GM11168 (cell line): ENCODE measurements at regions not wholly inside any gene's neighbourhood (a gene's known extent, or its start where the extent isn't known, plus 50 kb on each side); places are given as distances from the start of the nearest gene placed in this dataset.

Experiments used
- in situ Hi-C: fragments of 300-500 bp; cut with MboI; formaldehyde crosslinking; loops from one replicate; pipeline ENCODE4 v1.12.0; 2022; ENCODE audit warnings: low sequenced_read_pairs; ENCODE audit not compliant: unreplicated experiment

DNA sequence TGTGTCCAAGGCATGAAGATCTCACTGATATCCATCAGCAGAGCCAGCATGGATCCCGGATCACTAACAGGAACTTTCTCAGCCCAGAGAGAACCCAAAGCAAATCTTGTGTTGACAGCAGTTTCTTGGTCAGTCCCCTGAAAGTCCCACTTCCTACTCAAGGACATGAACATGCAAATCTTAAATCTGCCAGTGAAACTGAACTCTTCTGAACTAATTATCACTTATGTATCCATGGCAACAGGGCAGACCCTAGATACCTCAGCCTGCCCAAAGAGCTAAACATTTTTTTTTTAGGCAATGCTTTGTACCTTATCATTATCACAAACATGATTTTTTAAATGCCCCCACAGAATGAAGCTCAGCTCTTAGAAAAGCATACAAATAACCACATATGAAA, 127.8 kb upstream of the DDX18 start:
- in situ Hi-C loops = no loop called here

GRCh38 chr2:117691595-117691994, 122.9 kb upstream of the DDX18 start:
- in situ Hi-C loops = no loop called here

- in situ Hi-C loops = no loop called here
These were observed 122.3 kb upstream of the DDX18 start for GRCh38 chr2:117692001-117692763.

GRCh38 chr2:117693154-117693553, 121.3 kb upstream of the DDX18 start:
- in situ Hi-C loops = no loop called here

GRCh38 chr2:117693651-117694050, 120.8 kb upstream of the DDX18 start:
- in situ Hi-C loops = no loop called here

DNA sequence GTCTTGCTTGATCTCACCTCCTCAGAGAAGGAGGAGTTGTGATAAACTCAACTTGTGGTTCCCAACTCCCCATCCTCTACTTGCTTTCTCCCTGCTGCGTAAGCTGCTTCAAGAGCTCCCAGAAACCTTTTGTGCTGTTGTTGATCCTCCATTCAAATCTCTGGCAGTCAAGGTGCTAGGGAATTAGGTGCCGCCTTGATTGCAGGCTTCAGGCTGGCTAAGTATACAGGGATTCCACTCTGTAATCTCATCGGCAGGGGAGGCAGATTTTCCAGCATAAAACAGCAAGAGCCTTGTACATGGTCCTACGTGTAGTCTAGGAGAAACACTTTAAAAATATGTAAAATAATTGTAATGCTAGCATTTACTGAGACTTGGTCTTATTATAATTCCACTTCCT, 116.2 kb upstream of the DDX18 start:
- in situ Hi-C loops = no loop called here

DNA sequence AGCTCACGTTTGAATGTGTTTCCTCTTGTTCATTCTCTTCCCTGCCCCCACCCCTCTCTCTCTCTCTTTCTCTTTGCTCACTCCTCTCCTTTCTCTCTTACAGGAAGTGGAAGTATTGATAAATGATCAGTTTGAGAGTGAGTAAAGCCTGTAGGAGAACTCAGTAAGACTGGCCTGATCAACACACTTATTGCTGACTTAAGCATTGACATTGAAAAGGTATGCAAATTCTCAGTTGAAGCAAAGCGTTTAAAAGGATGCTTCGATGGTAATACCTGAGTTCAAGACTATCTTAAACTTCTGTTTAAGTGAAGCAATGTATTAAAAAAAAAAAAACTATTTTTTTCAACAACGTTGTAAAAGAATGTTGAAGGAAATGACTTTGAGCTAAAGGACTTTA, 115.7 kb upstream of the DDX18 start:
- in situ Hi-C loops = no loop called here

GRCh38 chr2:117700471-117700870, 114.0 kb upstream of the DDX18 start:
- in situ Hi-C loops = no loop called here

DNA sequence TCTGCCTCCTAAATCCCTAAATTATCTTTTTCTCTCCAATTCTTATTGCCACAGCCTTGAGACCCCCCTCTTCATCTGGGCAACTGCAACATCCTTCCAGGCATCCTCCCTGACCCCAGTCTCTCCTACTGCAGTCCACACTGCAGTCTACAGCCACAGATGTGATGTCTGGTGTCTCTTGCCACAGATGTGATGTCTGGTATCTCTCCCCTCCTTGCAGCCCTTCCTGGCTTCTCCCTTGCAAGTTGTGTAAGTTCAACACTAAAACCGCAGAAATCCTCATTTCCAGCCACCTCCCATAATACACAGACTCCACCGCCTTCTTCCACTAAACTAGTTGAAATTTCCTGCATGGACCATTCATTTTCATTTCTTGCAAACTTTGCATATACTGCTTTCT, 113.1 kb upstream of the DDX18 start:
- in situ Hi-C loops = no loop called here

GRCh38 chr2:117702098-117702497, 112.4 kb upstream of the DDX18 start:
- in situ Hi-C loops = no loop called here

- in situ Hi-C loops = no loop called here
These were observed 110.6 kb upstream of the DDX18 start for GRCh38 chr2:117703858-117704257.

- in situ Hi-C loops = no loop called here
These were observed 109.7 kb upstream of the DDX18 start for GRCh38 chr2:117704818-117705217.

DNA sequence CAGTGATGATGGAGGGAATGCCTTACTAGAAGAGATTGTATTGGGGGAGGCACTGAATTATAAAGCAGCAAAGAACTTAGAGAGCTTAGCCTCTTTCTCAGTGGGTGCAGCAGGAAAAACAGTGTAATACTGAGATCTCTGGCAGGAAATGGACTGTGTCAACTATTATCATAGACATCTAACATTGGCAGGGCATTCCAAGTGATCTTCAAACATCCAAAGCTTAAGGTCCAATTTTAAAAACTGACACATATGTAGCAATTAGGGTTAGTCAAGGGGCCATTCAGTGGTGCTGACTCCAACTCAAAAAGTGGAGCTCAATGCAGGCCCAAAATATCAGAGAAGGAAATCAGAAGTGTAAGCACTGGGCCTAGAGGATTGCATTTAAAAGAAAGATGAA, 106.6 kb upstream of the DDX18 start:
- in situ Hi-C loops = no loop called here

DNA sequence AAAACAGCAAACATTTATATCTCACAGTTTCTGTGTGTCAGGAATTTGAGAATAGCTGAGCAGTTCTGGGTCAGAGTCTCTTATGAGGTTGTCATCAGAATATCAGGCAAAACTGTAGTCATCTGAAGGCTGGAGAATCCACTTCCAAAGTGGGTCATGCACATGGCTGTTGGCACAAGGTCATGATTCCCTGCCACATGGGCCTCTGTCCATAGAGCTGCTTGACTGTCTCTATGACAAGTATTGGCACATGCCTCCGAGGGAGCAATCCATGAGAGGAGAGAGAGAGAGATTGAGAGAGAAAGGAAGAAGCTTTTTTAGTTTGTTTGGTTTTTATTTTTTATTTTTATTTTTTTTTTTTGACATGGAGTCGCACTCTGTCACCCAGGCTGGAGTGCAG, 101.8 kb upstream of the DDX18 start:
- in situ Hi-C loops = no loop called here

DNA sequence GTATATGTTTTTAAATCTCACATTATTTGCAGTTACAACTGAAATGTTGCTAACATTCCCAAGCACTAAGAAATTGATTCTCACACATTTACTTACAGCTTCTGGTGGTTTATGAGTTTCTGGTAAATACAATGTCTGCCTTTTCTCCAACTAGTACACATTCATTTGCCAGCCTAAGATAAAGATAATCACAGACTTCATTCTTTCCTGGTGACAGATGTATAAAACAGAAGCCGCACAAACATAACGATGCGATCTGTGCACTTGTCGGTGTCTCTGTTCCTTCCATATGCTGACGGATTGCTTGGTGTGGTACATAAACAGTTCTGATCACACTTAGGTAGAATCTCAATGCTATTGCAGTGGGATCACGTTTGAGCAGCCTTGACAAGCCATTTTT, 100.4 kb upstream of the DDX18 start:
- in situ Hi-C loops = no loop called here

GRCh38 chr2:117714745-117715417, 99.6 kb upstream of the DDX18 start:
- in situ Hi-C loops = no loop called here

DNA sequence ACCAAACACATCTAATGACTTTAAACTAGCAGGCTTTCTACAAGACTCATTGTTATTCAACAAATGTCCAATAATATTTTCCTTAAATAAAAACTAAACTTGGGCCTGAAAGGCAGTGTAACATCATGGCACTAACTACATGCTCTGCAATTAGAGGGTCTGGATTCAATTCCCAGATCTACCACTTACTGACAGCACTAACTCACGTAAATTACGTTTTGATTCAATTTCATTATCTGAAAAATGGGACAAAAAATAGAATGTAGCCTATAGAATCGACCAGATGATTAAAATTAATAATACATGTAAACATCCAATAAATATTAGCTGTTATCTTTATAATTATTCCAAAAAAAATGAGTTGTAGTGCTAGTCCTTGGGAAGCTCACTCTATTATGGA, 98.0 kb upstream of the DDX18 start:
- in situ Hi-C loops = no loop called here

GRCh38 chr2:117717072-117717471, 97.4 kb upstream of the DDX18 start:
- in situ Hi-C loops = no loop called here

DNA sequence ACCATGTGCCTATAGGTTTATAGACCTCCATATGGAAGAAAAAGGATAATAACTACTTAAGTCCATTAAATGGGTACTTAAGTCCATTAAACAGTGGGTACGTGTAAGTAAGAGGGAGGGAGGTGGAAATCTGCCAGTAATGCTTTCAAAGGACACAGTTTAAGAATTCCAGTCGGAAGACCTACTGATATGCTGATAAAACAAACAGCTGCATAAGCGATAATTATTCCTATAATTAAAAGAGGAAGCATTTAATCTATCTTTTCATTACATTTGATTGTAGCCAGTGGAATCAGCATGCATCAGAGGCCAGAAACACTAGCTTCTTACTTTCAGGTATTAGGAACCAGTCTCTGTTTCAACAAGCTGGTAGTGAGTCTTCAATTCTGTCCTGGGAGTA, 96.4 kb upstream of the DDX18 start:
- in situ Hi-C loops = no loop called here

GRCh38 chr2:117720765-117721164, 93.7 kb upstream of the DDX18 start:
- in situ Hi-C loops = no loop called here

DNA sequence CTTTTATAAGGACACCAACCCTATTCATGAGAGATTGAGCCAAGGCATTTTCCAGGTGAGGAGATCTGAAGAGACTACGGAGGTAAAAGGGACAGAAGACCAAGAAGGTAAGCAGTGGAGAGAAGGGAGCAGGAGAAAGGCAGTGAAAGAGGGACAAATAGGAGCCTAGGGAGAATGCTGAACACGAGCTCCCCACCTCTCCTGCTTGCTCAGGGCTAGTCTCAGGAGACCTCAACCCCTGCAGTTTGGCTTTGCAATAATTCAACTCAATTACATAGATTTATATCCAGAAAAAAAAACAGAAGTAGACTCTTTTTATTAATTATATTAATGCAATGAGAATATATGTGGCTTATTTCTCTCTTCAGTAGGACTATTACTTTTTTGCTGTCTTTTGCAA, 91.0 kb upstream of the DDX18 start:
- in situ Hi-C loops = no loop called here

DNA sequence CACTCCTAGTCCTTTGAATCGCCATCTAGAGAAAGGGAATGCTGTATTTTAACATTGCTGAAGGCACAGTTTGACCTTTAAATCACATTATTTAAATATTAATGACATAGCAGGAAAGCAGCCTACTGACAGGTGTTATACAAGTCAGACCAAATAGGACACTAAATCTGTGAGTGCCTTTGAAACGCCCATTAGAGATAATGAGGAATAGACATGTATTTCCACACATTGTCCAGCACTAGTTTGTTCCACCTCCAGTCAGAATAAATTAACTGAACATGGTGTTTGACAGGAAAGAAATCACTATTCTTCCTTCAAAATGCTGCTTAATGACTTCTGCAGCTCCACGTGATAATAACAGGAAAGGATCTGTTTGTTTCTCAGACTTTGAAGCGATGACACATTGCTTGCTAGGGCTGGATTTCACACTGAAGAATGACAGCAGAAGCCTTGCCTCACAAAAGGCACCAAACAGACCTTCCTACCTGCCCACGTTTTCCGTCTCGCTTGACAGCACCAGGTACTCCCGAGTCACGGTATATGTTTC, 90.5 kb upstream of the DDX18 start:
- in situ Hi-C loops = no loop called here
